Mesendoderm (in vitro differentiated cells): ENCODE measurements at regions not wholly inside any gene's neighbourhood (a gene's known extent, or its start where the extent isn't known, plus 50 kb on each side); places are given as distances from the start of the nearest gene placed in this dataset.
"Not testable (repeated sequence)": the region's sequence is repeated elsewhere in the genome, so short reads cannot be mapped to it uniquely, and the experiment has no call there.

Experiments used
- DNase-seq: peaks from one replicate; pipeline ENCODE4 v3.0.0; 2013
- H2AK5ac ChIP-seq: 2 replicates; pipeline ENCODE4 v1.6.1; 2013; ENCODE audit warnings: low read length, inconsistent platforms
- H2BK120ac ChIP-seq: 2 replicates; pipeline ENCODE4 v1.6.1; 2013; ENCODE audit warnings: low read depth, mild to moderate bottlenecking, low read length, moderate library complexity, mixed read lengths
- H2BK15ac ChIP-seq: replicated peaks from 2 replicates; pipeline ENCODE4 v1.6.1; 2013; ENCODE audit warnings: low read depth, mild to moderate bottlenecking, moderate library complexity
- H2BK5ac ChIP-seq: 2 replicates; pipeline ENCODE4 v1.6.1; 2013; ENCODE audit warnings: low read length, inconsistent platforms
- H3K18ac ChIP-seq: 2 replicates; pipeline ENCODE4 v1.6.1; 2013; ENCODE audit warnings: mild to moderate bottlenecking, low read length, mixed read lengths
- H3K23ac ChIP-seq: one replicate; pipeline ENCODE4 v1.6.1; 2013; ENCODE audit warnings: low read length
- H3K27ac ChIP-seq: 2 replicates; pipeline ENCODE4 v1.5.1; 2013; ENCODE audit warnings: low read depth, mild to moderate bottlenecking, inconsistent platforms, low read length, moderate library complexity
- H3K27me3 ChIP-seq: 2 replicates; pipeline ENCODE4 v1.6.1; 2013; ENCODE audit warnings: low read length, control low read depth, mild to moderate bottlenecking, inconsistent platforms; ENCODE audit not compliant: insufficient read depth, poor library complexity
- H3K36me3 ChIP-seq: 2 replicates; pipeline ENCODE4 v1.6.1; 2013; ENCODE audit warnings: low read length, inconsistent platforms; ENCODE audit not compliant: control insufficient read depth, insufficient read depth
- H3K4ac ChIP-seq: one replicate; pipeline ENCODE4 v1.6.1; 2013; ENCODE audit warnings: low read depth, mild to moderate bottlenecking, low read length, moderate library complexity
- H3K4me1 ChIP-seq: 2 replicates; pipeline ENCODE4 v1.6.1; 2013; ENCODE audit warnings: low read depth, low read length, inconsistent platforms; ENCODE audit not compliant: control insufficient read depth
- H3K4me2 ChIP-seq: 2 replicates; pipeline ENCODE4 v1.6.1; 2013; ENCODE audit warnings: low read length
- H3K4me3 ChIP-seq: 2 replicates; pipeline ENCODE4 v1.5.1; 2013; ENCODE audit warnings: mild to moderate bottlenecking, low read length
- H3K56ac ChIP-seq: one replicate; pipeline ENCODE4 v1.6.1; 2013; ENCODE audit warnings: low read length
- H3K79me1 ChIP-seq: 2 replicates; pipeline ENCODE4 v1.6.1; 2013; ENCODE audit warnings: low read length, inconsistent platforms
- H3K79me2 ChIP-seq: 2 replicates; pipeline ENCODE4 v1.6.1; 2013; ENCODE audit warnings: mild to moderate bottlenecking, low read length; ENCODE audit not compliant: control insufficient read depth, insufficient read depth
- H3K9ac ChIP-seq: 2 replicates; pipeline ENCODE4 v1.6.1; 2013; ENCODE audit warnings: low read length, inconsistent platforms
- H4K5ac ChIP-seq: one replicate; pipeline ENCODE4 v1.6.1; 2013; ENCODE audit warnings: low read length
- H4K8ac ChIP-seq: one replicate; pipeline ENCODE4 v1.6.1; 2013; ENCODE audit warnings: low read depth, mild to moderate bottlenecking, control low read depth, low read length, moderate library complexity
- WGBS: extraction: QIAGEN DNeasy Blood & Tissue Kit; methylation state at CpG from one replicate; pipeline ENCODE4 v1.1.7; 2013; ENCODE audit warnings: low lambda C conversion rate, missing lambda C conversion rate; ENCODE audit not compliant: insufficient coverage; ENCODE audit errors: extremely low coverage; 5-methylcytosine and 5-hydroxymethylcytosine counted together

- H2AK5ac ChIP-seq: no peak overlapping the region
- no peaks in the 10 kb centered on the region for H3K79me1 ChIP-seq
- no CpG with 5 or more reads among the region's 1 CpG for WGBS
- no peaks in the 10 kb centered on the region for H3K4me1 ChIP-seq
- no peak overlapping the region for H3K4me3 ChIP-seq
- no peaks in the 10 kb centered on the region for H3K27me3 ChIP-seq
- no peak overlapping the region for H3K9ac ChIP-seq
- no peak overlapping the region for H4K5ac ChIP-seq
- H2BK5ac ChIP-seq: no peak overlapping the region
- H3K23ac ChIP-seq: no peak overlapping the region
- no peak for DNase-seq
- no peak overlapping the region for H3K27ac ChIP-seq
- H3K79me2 ChIP-seq: no peaks in the 10 kb centered on the region
- no peak overlapping the region for H3K4ac ChIP-seq
- H3K18ac ChIP-seq: no peak overlapping the region
- H2BK15ac ChIP-seq: no peak overlapping the region
- H4K8ac ChIP-seq: no peak overlapping the region
- no peak overlapping the region for H3K56ac ChIP-seq
- H3K4me2 ChIP-seq: no peak overlapping the region
- no peaks in the 10 kb centered on the region for H3K36me3 ChIP-seq
- no peak overlapping the region for H2BK120ac ChIP-seq
Measured at GRCh38 chr1:95905818-95906395, 671.9 kb downstream of the RWDD3 start.

- not testable (repeated sequence) for H3K27me3 ChIP-seq, H3K9ac ChIP-seq, H4K5ac ChIP-seq, H2BK120ac ChIP-seq, H3K56ac ChIP-seq, H3K36me3 ChIP-seq, H3K4me1 ChIP-seq, H2BK15ac ChIP-seq, H3K4me2 ChIP-seq, H3K4ac ChIP-seq, H3K27ac ChIP-seq, H3K79me1 ChIP-seq, H4K8ac ChIP-seq, H2BK5ac ChIP-seq, H3K23ac ChIP-seq, H3K18ac ChIP-seq, H3K79me2 ChIP-seq, H3K4me3 ChIP-seq, H2AK5ac ChIP-seq
- no CpG with 5 or more reads among the region's 3 CpGs for WGBS
- peak; percentile 65 for DNase-seq
Measured at GRCh38 chr1:95911739-95912138, 677.7 kb downstream of the RWDD3 start.

GRCh38 chr1:95916616-95917015 lies 682.6 kb downstream of the RWDD3 start:
- H3K56ac ChIP-seq: no peak overlapping the region
- H3K4me3 ChIP-seq: no peak overlapping the region
- DNase-seq: peak; percentile 64
- no peak overlapping the region for H3K9ac ChIP-seq
- no peaks in the 10 kb centered on the region for H3K79me1 ChIP-seq
- H2BK5ac ChIP-seq: no peak overlapping the region
- H3K4me2 ChIP-seq: no peak overlapping the region
- no CpG with 5 or more reads among the region's 1 CpG for WGBS
- H3K23ac ChIP-seq: no peak overlapping the region
- no peaks in the 10 kb centered on the region for H3K4me1 ChIP-seq
- H2BK120ac ChIP-seq: no peak overlapping the region
- H3K18ac ChIP-seq: no peak overlapping the region
- no peaks in the 10 kb centered on the region for H3K36me3 ChIP-seq
- no peak overlapping the region for H4K5ac ChIP-seq
- H3K27ac ChIP-seq: no peak overlapping the region
- no peak overlapping the region for H3K4ac ChIP-seq
- H3K79me2 ChIP-seq: no peaks in the 10 kb centered on the region
- no peak overlapping the region for H2AK5ac ChIP-seq
- H3K27me3 ChIP-seq: no peaks in the 10 kb centered on the region
- no peak overlapping the region for H4K8ac ChIP-seq
- no peak overlapping the region for H2BK15ac ChIP-seq

- no peak overlapping the region for H3K4me3 ChIP-seq
- no peaks in the 10 kb centered on the region for H3K79me2 ChIP-seq
- H2AK5ac ChIP-seq: no peak overlapping the region
- no peak overlapping the region for H3K18ac ChIP-seq
- no peak overlapping the region for H3K27ac ChIP-seq
- no peak overlapping the region for H4K8ac ChIP-seq
- H3K4me1 ChIP-seq: no peaks in the 10 kb centered on the region
- H3K79me1 ChIP-seq: no peaks in the 10 kb centered on the region
- H3K56ac ChIP-seq: no peak overlapping the region
- no peak overlapping the region for H2BK15ac ChIP-seq
- H3K4ac ChIP-seq: no peak overlapping the region
- H2BK5ac ChIP-seq: no peak overlapping the region
- no peak overlapping the region for H2BK120ac ChIP-seq
- WGBS: no CpG with 5 or more reads among the region's 4 CpGs
- no peaks in the 10 kb centered on the region for H3K36me3 ChIP-seq
- no peaks in the 10 kb centered on the region for H3K27me3 ChIP-seq
- no peak overlapping the region for H4K5ac ChIP-seq
- H3K9ac ChIP-seq: no peak overlapping the region
- H3K23ac ChIP-seq: no peak overlapping the region
- DNase-seq: no peak
- no peak overlapping the region for H3K4me2 ChIP-seq
Measured at GRCh38 chr1:95924684-95925083, 690.7 kb downstream of the RWDD3 start.

GRCh38 chr1:95926331-95926730 lies 692.3 kb downstream of the RWDD3 start:
- Histone ChIP-seq H3K4me2 (no peak overlapping the region), H3K9ac (no peak overlapping the region), H3K79me2 (no peaks in the 10 kb centered on the region), H3K36me3 (no peaks in the 10 kb centered on the region), H3K27ac (no peak overlapping the region), H3K27me3 (no peaks in the 10 kb centered on the region), H2BK120ac (no peak overlapping the region), H3K23ac (no peak overlapping the region), H3K4ac (no peak overlapping the region), H4K8ac (no peak overlapping the region), H2BK5ac (no peak overlapping the region), H3K4me3 (no peak overlapping the region), H3K79me1 (no peaks in the 10 kb centered on the region), H4K5ac (no peak overlapping the region), H3K18ac (no peak overlapping the region), H2BK15ac (no peak overlapping the region), H3K4me1 (no peaks in the 10 kb centered on the region), H3K56ac (no peak overlapping the region), H2AK5ac (no peak overlapping the region)
- no CpG with 5 or more reads among the region's 1 CpG for WGBS
- no peak for DNase-seq

- no peak overlapping the region for H4K5ac ChIP-seq
- H3K4ac ChIP-seq: no peak overlapping the region
- H3K27ac ChIP-seq: no peak overlapping the region
- H3K79me2 ChIP-seq: no peaks in the 10 kb centered on the region
- H3K9ac ChIP-seq: no peak overlapping the region
- H3K4me2 ChIP-seq: no peak overlapping the region
- WGBS: no CpG with 5 or more reads among the region's 3 CpGs
- H3K18ac ChIP-seq: no peak overlapping the region
- H2BK5ac ChIP-seq: no peak overlapping the region
- H3K23ac ChIP-seq: no peak overlapping the region
- no peaks in the 10 kb centered on the region for H3K27me3 ChIP-seq
- H2BK120ac ChIP-seq: no peak overlapping the region
- H3K36me3 ChIP-seq: no peaks in the 10 kb centered on the region
- H3K4me3 ChIP-seq: no peak overlapping the region
- DNase-seq: no peak
- no peak overlapping the region for H3K56ac ChIP-seq
- no peaks in the 10 kb centered on the region for H3K79me1 ChIP-seq
- H2AK5ac ChIP-seq: no peak overlapping the region
- H2BK15ac ChIP-seq: no peak overlapping the region
- no peak overlapping the region for H4K8ac ChIP-seq
- H3K4me1 ChIP-seq: no peaks in the 10 kb centered on the region
Measured at GRCh38 chr1:95927061-95927460, 693.1 kb downstream of the RWDD3 start.
